ENCODE measurements at regions not wholly inside any gene's neighbourhood (a gene's known extent, or its start where the extent isn't known, plus 50 kb on each side); places are given as distances from the start of the nearest gene placed in this dataset.

GRCh38 chr21:33994373-33994772, 78.8 kb upstream of the ATP5PO start:
- TF ChIP-seq, protein P1, sequence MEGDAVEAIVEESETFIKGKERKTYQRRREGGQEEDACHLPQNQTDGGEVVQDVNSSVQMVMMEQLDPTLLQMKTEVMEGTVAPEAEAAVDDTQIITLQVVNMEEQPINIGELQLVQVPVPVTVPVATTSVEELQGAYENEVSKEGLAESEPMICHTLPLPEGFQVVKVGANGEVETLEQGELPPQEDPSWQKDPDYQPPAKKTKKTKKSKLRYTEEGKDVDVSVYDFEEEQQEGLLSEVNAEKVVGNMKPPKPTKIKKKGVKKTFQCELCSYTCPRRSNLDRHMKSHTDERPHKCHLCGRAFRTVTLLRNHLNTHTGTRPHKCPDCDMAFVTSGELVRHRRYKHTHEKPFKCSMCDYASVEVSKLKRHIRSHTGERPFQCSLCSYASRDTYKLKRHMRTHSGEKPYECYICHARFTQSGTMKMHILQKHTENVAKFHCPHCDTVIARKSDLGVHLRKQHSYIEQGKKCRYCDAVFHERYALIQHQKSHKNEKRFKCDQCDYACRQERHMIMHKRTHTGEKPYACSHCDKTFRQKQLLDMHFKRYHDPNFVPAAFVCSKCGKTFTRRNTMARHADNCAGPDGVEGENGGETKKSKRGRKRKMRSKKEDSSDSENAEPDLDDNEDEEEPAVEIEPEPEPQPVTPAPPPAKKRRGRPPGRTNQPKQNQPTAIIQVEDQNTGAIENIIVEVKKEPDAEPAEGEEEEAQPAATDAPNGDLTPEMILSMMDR (IDR thresholded peaks at IDR 0.05): no peak
- TF ChIP-seq POLR2A (IDR thresholded peaks at IDR 0.05): no peak
